Upper lobe of right lung (tissue), 1 donor: ENCODE measurements at regions not wholly inside any gene's neighbourhood (a gene's known extent, or its start where the extent isn't known, plus 50 kb on each side); places are given as distances from the start of the nearest gene placed in this dataset.
A peak's percentile ranks its signal among the peaks of the same experiment; 100 is the strongest.

Experiments used
- ATAC-seq: fragments of 200-7000 bp; cut with Tn5 transposase; one replicate; pipeline ENCODE4 v1.9.1; 2020; ENCODE audit warnings: mild to moderate bottlenecking, moderate library complexity
- DNase-seq: peaks from one replicate; pipeline ENCODE4 v3.0.0-alpha.2; 2020
- H3K27ac ChIP-seq: fragments of 200-600 bp; one replicate; pipeline ENCODE4 v1.8.0; 2022
- H3K27me3 ChIP-seq: fragments of 200-600 bp; one replicate; pipeline ENCODE4 v1.8.0; 2022; ENCODE audit warnings: mild to moderate bottlenecking
- H3K36me3 ChIP-seq: fragments of 200-600 bp; one replicate; pipeline ENCODE4 v1.8.0; 2022
- H3K4me1 ChIP-seq: fragments of 200-600 bp; one replicate; pipeline ENCODE4 v1.8.0; 2022
- H3K4me3 ChIP-seq: fragments of 200-600 bp; one replicate; pipeline ENCODE4 v1.8.0; 2022; ENCODE audit warnings: mild to moderate bottlenecking
- H3K9me3 ChIP-seq: fragments of 200-600 bp; one replicate; pipeline ENCODE4 v1.8.0; 2022
- intact Hi-C: fragments of 100-400 bp; cut with DNase I; formaldehyde crosslinking; loops from one replicate; pipeline ENCODE4 v1.11.0; 2022
- TF ChIP-seq, protein P1 (sequence below): fragments of 200-600 bp; IDR thresholded peaks from one replicate; pipeline ENCODE4 v1.8.0; 2022; ENCODE audit warnings: antibody characterized with exemption
- donor health status: DM: no; HTN: yes; CAD: no; lungs with severe emphysema.

DNA sequence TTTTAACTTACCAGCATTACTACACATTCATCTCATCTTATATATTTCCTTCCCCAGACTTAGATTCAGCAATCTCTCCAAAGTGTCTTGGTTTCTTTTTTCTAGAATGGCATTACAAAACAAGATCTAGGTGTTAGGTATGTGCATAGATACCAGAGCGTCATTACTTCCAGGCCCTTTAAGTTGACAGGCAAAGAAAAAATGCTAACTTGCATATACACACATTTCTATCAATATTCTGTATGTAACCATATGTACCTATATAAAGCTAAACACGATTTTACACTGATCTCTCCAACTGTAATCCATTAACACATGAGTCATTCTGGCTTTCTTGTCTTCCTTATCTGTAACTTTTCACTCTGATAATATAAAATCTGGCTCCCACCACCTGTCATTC, 503.8 kb upstream of the NRXN1 start:
- DNase-seq: no peak
- intact Hi-C loops: no loop called here
- ATAC-seq: no peak
- Histone ChIP-seq H3K36me3 (no peaks in the 10 kb centered on the region), H3K9me3 (no peaks in the 10 kb centered on the region), H3K27me3 (no peaks in the 10 kb centered on the region), H3K4me1 (no peaks in the 10 kb centered on the region), H3K27ac (no peak overlapping the region), H3K4me3 (no peak overlapping the region)
- TF ChIP-seq, protein P1, sequence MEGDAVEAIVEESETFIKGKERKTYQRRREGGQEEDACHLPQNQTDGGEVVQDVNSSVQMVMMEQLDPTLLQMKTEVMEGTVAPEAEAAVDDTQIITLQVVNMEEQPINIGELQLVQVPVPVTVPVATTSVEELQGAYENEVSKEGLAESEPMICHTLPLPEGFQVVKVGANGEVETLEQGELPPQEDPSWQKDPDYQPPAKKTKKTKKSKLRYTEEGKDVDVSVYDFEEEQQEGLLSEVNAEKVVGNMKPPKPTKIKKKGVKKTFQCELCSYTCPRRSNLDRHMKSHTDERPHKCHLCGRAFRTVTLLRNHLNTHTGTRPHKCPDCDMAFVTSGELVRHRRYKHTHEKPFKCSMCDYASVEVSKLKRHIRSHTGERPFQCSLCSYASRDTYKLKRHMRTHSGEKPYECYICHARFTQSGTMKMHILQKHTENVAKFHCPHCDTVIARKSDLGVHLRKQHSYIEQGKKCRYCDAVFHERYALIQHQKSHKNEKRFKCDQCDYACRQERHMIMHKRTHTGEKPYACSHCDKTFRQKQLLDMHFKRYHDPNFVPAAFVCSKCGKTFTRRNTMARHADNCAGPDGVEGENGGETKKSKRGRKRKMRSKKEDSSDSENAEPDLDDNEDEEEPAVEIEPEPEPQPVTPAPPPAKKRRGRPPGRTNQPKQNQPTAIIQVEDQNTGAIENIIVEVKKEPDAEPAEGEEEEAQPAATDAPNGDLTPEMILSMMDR: no peak

DNA sequence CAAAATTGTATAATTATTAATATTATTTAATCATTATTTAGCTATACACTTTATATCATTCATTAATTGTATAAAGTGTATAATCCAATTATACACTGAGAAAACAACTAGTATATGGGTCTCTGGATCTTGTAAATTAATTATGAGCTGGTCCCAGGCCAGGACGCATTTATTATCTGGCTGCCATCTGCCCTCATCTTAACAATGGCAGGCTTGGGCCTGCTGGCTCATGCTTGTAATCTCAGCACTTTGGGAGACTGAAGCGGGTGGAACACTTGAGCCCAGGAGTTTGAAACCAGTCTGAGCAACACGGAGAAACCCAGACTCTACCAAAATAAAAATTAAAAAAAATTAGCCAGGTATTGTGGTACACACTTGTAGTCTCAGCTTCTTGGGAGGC, 502.2 kb upstream of the NRXN1 start:
- H3K4me1 ChIP-seq: no peaks in the 10 kb centered on the region
- TF ChIP-seq, protein P1: no peak
- no peak overlapping the region for H3K27ac ChIP-seq
- no peak overlapping the region for H3K4me3 ChIP-seq
- H3K27me3 ChIP-seq: no peaks in the 10 kb centered on the region
- no peaks in the 10 kb centered on the region for H3K9me3 ChIP-seq
- DNase-seq (no peak), ATAC-seq (no peak)
- intact Hi-C loops: no loop called here
- no peaks in the 10 kb centered on the region for H3K36me3 ChIP-seq

DNA sequence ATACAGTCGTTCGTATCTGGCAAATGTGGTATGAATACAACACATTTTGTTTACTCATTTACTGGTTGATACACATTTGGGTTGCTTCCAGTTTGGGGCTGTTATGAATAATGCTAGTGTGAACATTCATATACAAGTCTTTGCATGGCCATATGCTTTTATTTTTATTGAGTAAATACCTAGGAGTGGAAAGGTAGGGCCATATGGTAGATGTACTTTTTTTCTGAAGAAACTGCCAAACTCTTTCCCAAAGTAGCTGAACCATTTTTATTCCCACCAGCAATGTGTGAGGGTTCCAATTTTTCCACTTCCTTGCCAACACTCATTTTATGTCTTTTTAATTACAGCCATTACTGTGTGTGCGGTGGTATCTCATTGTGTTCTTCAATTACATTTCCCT, 496.2 kb upstream of the NRXN1 start:
- Histone ChIP-seq H3K4me1 (no peaks in the 10 kb centered on the region), H3K27me3 (no peaks in the 10 kb centered on the region), H3K36me3 (no peaks in the 10 kb centered on the region), H3K9me3 (no peaks in the 10 kb centered on the region), H3K27ac (no peak overlapping the region), H3K4me3 (no peak overlapping the region)
- TF ChIP-seq, protein P1: no peak
- ATAC-seq (no peak), DNase-seq (no peak)
- intact Hi-C loops: no loop called here

DNA sequence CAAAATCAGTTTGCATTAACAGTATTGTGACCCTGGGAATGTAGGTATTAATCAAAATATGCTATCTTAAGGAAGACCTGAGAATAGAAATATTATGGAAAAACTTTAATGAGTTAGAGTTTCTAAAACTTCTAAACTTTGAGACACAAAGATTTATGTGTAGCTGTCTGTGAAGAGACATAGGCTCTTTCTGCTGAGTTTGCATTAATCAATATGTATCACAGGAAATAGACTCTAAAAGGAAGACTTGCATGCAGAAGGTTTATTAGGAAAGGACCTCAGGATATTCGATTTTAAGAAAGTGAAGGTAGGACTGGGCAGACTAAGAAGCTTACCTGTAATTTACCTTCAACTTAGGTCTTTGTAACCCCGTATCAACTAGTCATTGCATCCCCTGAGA, 494.8 kb upstream of the NRXN1 start:
- no peaks in the 10 kb centered on the region for H3K36me3 ChIP-seq
- H3K4me1 ChIP-seq: no peaks in the 10 kb centered on the region
- H3K9me3 ChIP-seq: no peaks in the 10 kb centered on the region
- H3K27ac ChIP-seq: no peak overlapping the region
- no peak overlapping the region for H3K4me3 ChIP-seq
- no peaks in the 10 kb centered on the region for H3K27me3 ChIP-seq
- no peak for ATAC-seq
- no peak for DNase-seq
- TF ChIP-seq, protein P1: no peak
- intact Hi-C loops: no loop called here

DNA sequence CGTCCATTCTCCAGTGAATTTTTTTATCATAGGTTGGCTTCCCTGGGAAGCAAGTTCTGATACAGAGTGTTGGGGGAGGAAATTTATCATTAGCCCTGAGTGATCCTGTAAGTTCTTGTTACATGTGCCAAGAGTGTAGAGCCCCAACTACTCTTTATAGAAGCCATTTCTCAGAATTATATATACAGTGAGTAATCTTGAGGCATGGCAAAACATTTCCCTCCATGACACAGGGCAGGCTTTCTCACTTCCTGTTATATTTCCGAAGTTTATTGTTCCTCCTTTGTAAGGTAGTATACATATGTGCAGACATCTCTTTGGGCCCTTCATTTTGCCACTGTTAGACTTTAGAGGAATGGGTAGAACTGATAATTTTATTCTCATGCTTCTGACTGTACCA, 484.7 kb upstream of the NRXN1 start:
- intact Hi-C loops: no loop called here
- TF ChIP-seq, protein P1: no peak
- DNase-seq: no peak
- Histone ChIP-seq H3K27me3 (no peaks in the 10 kb centered on the region), H3K36me3 (no peaks in the 10 kb centered on the region), H3K9me3 (no peaks in the 10 kb centered on the region), H3K4me1 (no peaks in the 10 kb centered on the region), H3K27ac (no peak overlapping the region), H3K4me3 (no peak overlapping the region)
- no peak for ATAC-seq

DNA sequence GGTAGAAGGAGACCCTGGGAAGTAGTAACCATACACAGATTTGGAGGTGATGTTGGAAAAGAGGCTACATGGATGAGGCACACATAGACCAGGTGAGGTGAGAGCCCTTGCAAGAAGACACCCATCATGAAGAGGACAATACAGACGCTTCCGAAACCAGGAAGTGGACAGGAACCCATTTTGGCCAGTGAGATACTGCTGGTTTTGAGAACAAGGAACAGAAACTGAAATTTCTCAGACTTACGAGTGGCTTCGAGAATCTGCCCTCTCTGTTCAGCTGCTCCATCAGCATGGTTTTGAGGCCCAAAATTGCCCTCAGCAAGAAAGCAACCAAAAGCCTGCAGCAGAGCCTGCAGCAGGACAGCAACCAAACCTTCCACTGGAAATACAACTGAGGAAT, 479.1 kb upstream of the NRXN1 start:
- H3K4me3 ChIP-seq: no peak overlapping the region
- no peaks in the 10 kb centered on the region for H3K36me3 ChIP-seq
- no peaks in the 10 kb centered on the region for H3K27me3 ChIP-seq
- ATAC-seq (peak; percentile 46), DNase-seq (no peak)
- H3K9me3 ChIP-seq: no peaks in the 10 kb centered on the region
- intact Hi-C loops: no loop called here
- no peaks in the 10 kb centered on the region for H3K4me1 ChIP-seq
- TF ChIP-seq, protein P1: no peak
- H3K27ac ChIP-seq: no peak overlapping the region
